Astrocyte of the cerebellum (primary cell): ENCODE measurements at regions not wholly inside any gene's neighbourhood (a gene's known extent, or its start where the extent isn't known, plus 50 kb on each side); places are given as distances from the start of the nearest gene placed in this dataset.
"Not testable (repeated sequence)": the region's sequence is repeated elsewhere in the genome, so short reads cannot be mapped to it uniquely, and the experiment has no call there.

Source experiments
- DNase-seq: peaks from one replicate; pipeline ENCODE4 v3.0.0-alpha.2; 2011; ENCODE audit warnings: low read depth
- H3K4me3 ChIP-seq: 2 replicates; pipeline ENCODE4 v1.5.1; 2011; ENCODE audit warnings: mild to moderate bottlenecking, low read depth, low read length, moderate library complexity
- CTCF ChIP-seq: IDR thresholded peaks from 2 replicates; pipeline ENCODE4 v1.5.1; 2012; ENCODE audit warnings: low read length, low read depth, moderate library complexity, mild to moderate bottlenecking; ENCODE audit errors: missing control alignments
- in situ Hi-C: cut with HindIII; loops from 2 replicates; pipeline ENCODE4 v1.10.0; 2017; ENCODE audit warnings: low sequenced_read_pairs

DNA sequence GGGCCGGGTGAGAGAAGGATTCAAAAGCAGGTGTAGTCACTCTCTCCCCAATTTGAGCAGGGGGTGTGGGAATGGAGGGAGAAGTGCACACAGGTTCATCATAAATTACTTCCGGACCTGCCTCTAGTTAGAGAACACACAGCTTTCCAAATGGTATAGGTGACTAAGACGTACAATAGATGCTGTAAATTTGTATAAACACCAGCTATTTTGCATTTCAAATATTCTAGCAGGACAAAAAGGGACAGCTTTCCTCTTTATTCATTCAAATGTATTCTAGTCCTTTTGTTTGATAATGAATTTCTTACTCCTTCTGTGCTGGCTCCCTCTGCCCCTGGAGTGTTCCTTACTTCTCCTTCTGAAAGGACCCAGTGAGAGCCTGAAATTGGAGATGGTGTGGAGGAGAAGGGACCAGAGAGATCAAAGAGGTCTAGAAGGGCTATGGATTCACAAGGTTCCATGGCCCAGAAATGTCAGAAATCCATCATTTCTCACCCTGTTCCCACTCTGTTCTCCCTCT lies 53.2 kb upstream of the SH3BP4 start:
- in situ Hi-C loops, result no loop called here
- H3K4me3 ChIP-seq, result no peak overlapping the region
- DNase-seq, result no peak
- no peak for TF ChIP-seq CTCF

DNA sequence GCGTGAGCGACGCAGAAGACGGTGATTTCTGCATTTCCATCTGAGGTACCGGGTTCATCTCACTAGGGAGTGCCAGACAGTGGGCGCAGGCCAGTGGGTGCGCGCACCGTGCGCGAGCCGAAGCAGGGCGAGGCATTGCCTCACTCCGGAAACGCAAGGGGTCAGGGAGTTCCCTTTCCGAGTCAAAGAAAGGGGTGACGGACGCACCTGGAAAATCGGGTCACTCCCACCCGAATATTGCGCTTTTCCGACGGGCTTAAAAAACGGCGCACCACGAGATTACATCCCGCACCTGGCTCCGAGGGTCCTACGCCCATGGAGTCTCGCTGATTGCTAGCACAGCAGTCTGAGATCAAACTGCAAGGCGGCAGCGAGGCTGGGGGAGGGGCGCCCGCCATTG lies 63.4 kb upstream of the SH3BP4 start:
- H3K4me3 ChIP-seq, DNase-seq, in situ Hi-C loops: not testable (repeated sequence)

GRCh38 chr2:234887195-234887594 lies 64.6 kb upstream of the SH3BP4 start:
- in situ Hi-C loops, result no loop called here
- H3K4me3 ChIP-seq, result no peak overlapping the region
- DNase-seq, result no peak
- TF ChIP-seq CTCF, result no peak

DNA sequence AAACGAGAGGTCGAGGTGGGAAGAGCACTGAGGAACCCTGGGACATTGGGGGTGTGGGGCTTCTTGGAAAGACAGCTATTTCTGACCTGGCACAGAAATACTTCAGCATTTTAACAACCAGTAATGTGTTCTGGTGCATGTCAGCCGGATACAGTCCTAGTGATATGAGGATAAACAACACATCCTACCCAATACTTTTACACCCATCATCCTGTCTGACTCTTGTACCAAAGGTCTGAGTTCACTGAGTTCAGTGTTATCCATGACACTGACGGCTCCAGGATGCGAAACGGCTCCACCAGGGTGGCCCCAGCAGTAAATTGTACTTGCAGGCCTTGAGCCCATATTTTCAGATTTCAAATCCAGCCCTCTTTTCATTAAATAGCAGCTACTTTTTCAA lies 65.9 kb upstream of the SH3BP4 start:
- no peak overlapping the region for H3K4me3 ChIP-seq
- no peak for TF ChIP-seq CTCF
- DNase-seq, result no peak
- in situ Hi-C loops, result no loop called here

DNA sequence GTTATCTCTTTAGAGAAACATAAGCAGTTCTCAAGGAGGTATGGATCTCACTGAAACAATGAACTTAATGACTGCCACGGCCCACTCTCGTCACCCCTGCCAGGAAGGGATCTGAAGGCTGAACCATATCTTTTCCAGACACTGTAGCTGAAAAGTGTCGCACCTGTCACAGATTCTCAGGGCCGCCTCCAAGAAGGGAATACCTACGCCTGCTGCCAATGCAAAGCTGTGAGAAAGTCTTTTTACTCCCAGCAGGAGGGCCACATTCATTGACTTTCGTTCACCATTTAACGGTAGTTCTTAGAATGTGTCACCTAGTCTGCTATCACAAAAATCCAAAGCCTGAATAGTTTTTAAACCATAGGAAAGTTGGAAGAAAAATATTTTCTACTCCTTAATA lies 66.7 kb upstream of the SH3BP4 start:
- no peak for TF ChIP-seq CTCF
- H3K4me3 ChIP-seq, result no peak overlapping the region
- in situ Hi-C loops, result no loop called here
- no peak for DNase-seq

GRCh38 chr2:234884591-234884990 lies 67.2 kb upstream of the SH3BP4 start:
- no peak for DNase-seq
- no peak for TF ChIP-seq CTCF
- in situ Hi-C loops, result no loop called here
- no peak overlapping the region for H3K4me3 ChIP-seq

GRCh38 chr2:234881413-234882241 lies 70.2 kb upstream of the SH3BP4 start:
- in situ Hi-C loops, result no loop called here
- no peak overlapping the region for H3K4me3 ChIP-seq
- TF ChIP-seq CTCF, result peak; percentile 85
- peak; percentile 84 for DNase-seq
